Kidney (tissue), 13 donors: ENCODE measurements at regions not wholly inside any gene's neighbourhood (a gene's known extent, or its start where the extent isn't known, plus 50 kb on each side); places are given as distances from the start of the nearest gene placed in this dataset. TPM values are rescaled to one million over a fixed set of nuclear protein-coding genes. Genes with fewer than 3 reads are reported as not detected.
A peak's percentile ranks its signal among the peaks of the same experiment; 100 is the strongest.
"Not testable (repeated sequence)": the region's sequence is repeated elsewhere in the genome, so short reads cannot be mapped to it uniquely, and the experiment has no call there.

ENCODE experiments used
- DNase-seq, 5 donors: peaks; one replicate each; pipeline ENCODE4 v3.0.0-alpha.2; 2013 to 2020
- FAIRE-seq: peaks from 2 replicates; lab custom pipeline; 2012; peaks lifted over from hg19 to GRCh38; lab: Jason Lieb, UNC
- H3K27ac ChIP-seq, 2 donors: one replicate each; pipeline ENCODE4 v1.7.0; 2013; ENCODE audit warnings: low read depth in 2 of 2, low read length in 2 of 2, inconsistent platforms in 1 of 2
- H3K27me3 ChIP-seq: one replicate; pipeline ENCODE4 v1.7.1; 2013; ENCODE audit warnings: low read length, inconsistent platforms; ENCODE audit not compliant: control insufficient read depth, insufficient read depth
- H3K36me3 ChIP-seq, 3 donors: one replicate each; pipeline versions ENCODE4 v1.7.0 to v1.7.1; 2013; ENCODE audit warnings: low read length in 3 of 3, control low read depth in 1 of 3, inconsistent platforms in 1 of 3; ENCODE audit not compliant: insufficient read depth in 3 of 3, control insufficient read depth in 2 of 3
- H3K4me1 ChIP-seq, 3 donors: one replicate each; pipeline versions ENCODE4 v1.7.0 to v1.7.1; 2013; ENCODE audit warnings: low read length in 3 of 3, inconsistent platforms in 1 of 3, low read depth in 1 of 3; ENCODE audit not compliant: control insufficient read depth in 2 of 3, insufficient read depth in 2 of 3
- H3K4me3 ChIP-seq, 3 donors: one replicate each; pipeline versions ENCODE4 v1.7.0 to v1.8.1; 2013; ENCODE audit warnings: low read length in 3 of 3, control low read depth in 1 of 3, inconsistent platforms in 1 of 3
- H3K9ac ChIP-seq, 3 donors: one replicate each; pipeline versions ENCODE4 v1.7.0 to v1.7.1; 2013; ENCODE audit warnings: low read length in 3 of 3, control low read depth in 1 of 3, inconsistent platforms in 1 of 3
- H3K9me3 ChIP-seq, 3 donors: one replicate each; pipeline versions ENCODE4 v1.7.0 to v1.7.1; 2013; ENCODE audit warnings: low read length in 3 of 3, control low read depth in 1 of 3, inconsistent platforms in 1 of 3; ENCODE audit not compliant: control insufficient read depth in 2 of 3, insufficient read depth in 1 of 3
- CTCF ChIP-seq: IDR thresholded peaks from 3 replicates; pipeline ENCODE4 v1.5.1; 2012; ENCODE audit warnings: mild to moderate bottlenecking, moderate library complexity, borderline replicate concordance; ENCODE audit not compliant: insufficient read depth; ENCODE audit errors: extremely low read depth
- intact Hi-C: fragments of 100-400 bp; cut with DNase I; formaldehyde crosslinking; loops from one replicate; pipeline ENCODE4 v1.11.1; 2022
- microRNA-seq: library from miRNA; unstranded; fragments of <30 nt; microRNA quantifications from one replicate; pipeline ENCODE4 v1.2.0, GENCODE V29; 2020
- donor health status: control.
- donor health status: control.
- donor health status: control.
- donor health status: control.
- donor health status: control.
- donor health status: DM: yes; HTN: yes; CAD: no.
- donor health status: Normal renal cell carcinoma (clear cell type).

DNA sequence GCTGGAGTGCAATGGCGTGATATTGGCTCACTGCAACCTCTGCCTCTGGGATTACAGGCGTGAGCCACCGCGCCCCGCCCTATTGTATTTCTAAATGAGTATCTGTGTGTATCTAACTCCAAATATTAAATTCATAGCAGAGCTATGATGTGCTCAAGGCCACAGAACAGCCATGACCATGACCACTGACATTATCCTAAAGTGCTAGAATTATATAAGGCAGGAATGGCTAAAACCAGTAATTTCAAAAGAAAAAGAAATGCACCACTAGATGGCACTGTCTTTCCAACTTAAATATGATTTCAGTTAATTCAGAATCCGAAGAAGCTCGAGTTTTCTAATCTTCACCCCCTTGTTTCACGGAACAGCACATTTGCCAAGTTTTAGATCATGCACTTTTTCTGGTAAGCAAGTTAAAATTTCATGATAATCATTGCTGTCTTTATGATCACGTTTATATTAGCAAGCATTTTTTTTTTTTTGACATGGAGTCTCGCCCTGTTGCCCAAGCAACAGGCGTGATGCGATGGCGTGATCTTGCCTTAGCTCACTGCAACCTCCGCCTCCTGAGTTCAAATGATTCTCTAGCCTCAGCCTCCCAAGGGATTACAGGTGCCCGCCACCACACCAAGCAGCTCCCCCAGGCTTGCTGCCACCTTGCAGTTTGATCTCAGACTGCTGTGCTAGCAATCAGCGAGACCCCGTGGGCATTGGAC is 65.3 kb downstream of the OR13A1 start:
- peak; percentile 90 for FAIRE-seq
- DNase-seq = peak in 3 of 5 donors; percentile 18 to 79 (median 78)
- H3K9me3 ChIP-seq = no peaks in the 10 kb centered on the region
- peak; percentile 45 for TF ChIP-seq CTCF
- no peaks in the 10 kb centered on the region for H3K27me3 ChIP-seq
- H3K4me3 ChIP-seq = peak overlapping the region in 2 of 3 donors; percentile 42 to 43
- no peaks in the 10 kb centered on the region for H3K4me1 ChIP-seq
- intact Hi-C loops = no loop called here
- no peaks in the 10 kb centered on the region for H3K36me3 ChIP-seq
- H3K27ac ChIP-seq = no peak overlapping the region
- H3K9ac ChIP-seq = no peak overlapping the region

GRCh38 chr10:45250694-45251075 is 64.7 kb downstream of the OR13A1 start:
- H3K27ac ChIP-seq, intact Hi-C loops, H3K4me3 ChIP-seq, FAIRE-seq, H3K27me3 ChIP-seq, H3K9ac ChIP-seq, H3K9me3 ChIP-seq, DNase-seq, H3K4me1 ChIP-seq, H3K36me3 ChIP-seq: not testable (repeated sequence)

Small RNA genes lying in the stretch of these regions (microRNA-seq; reads per million reads assigned to microRNA genes)
- gene MIR3156-1 = not detected
